GM10266 (cell line): ENCODE measurements at regions not wholly inside any gene's neighbourhood (a gene's known extent, or its start where the extent isn't known, plus 50 kb on each side); places are given as distances from the start of the nearest gene placed in this dataset.

Experiments used
- DNase-seq: peaks from one replicate; pipeline ENCODE4 v3.0.0; 2012; ENCODE audit errors: extremely low spot score
- CTCF ChIP-seq: IDR thresholded peaks from 2 replicates; pipeline ENCODE4 v1.5.1; 2012; ENCODE audit warnings: mild to moderate bottlenecking, low read depth; ENCODE audit not compliant: control insufficient read depth, insufficient read depth; ENCODE audit errors: missing control alignments

- DNase-seq, result no peak
- TF ChIP-seq CTCF, result no peak
These were observed 55.1 kb downstream of the KIF4B start for GRCh38 chr5:155068616-155069100.

- no peak for DNase-seq
- no peak for TF ChIP-seq CTCF
These were observed 56.4 kb downstream of the KIF4B start for GRCh38 chr5:155069961-155070360.

GRCh38 chr5:155070781-155071180 is 57.2 kb downstream of the KIF4B start:
- no peak for DNase-seq
- no peak for TF ChIP-seq CTCF

- no peak for TF ChIP-seq CTCF
- DNase-seq, result no peak
These were observed 62.8 kb downstream of the KIF4B start for GRCh38 chr5:155076379-155076778.

GRCh38 chr5:155079698-155080097 is 66.1 kb downstream of the KIF4B start:
- TF ChIP-seq CTCF, result no peak
- no peak for DNase-seq

- no peak for TF ChIP-seq CTCF
- DNase-seq, result no peak
These were observed 67.2 kb downstream of the KIF4B start for GRCh38 chr5:155080721-155081120.

- TF ChIP-seq CTCF, result no peak
- no peak for DNase-seq
These were observed 68.1 kb downstream of the KIF4B start for GRCh38 chr5:155081618-155082017.
